SU-DHL-6 (cell line): ENCODE measurements at regions not wholly inside any gene's neighbourhood (a gene's known extent, or its start where the extent isn't known, plus 50 kb on each side); places are given as distances from the start of the nearest gene placed in this dataset.

Experiments used
- H2AFZ ChIP-seq: fragments of 200-600 bp; sonication (generic); 2 replicates; pipeline ENCODE4 v1.6.1; 2014; ENCODE audit warnings: low read depth, mild to moderate bottlenecking, moderate library complexity, mixed read lengths, antibody characterized with exemption, low read length; ENCODE audit not compliant: severe bottlenecking
- H3F3A ChIP-seq: fragments of 200-600 bp; shearing (Covaris generic); 2 replicates; pipeline ENCODE4 v1.6.0; 2016; ENCODE audit warnings: antibody characterized with exemption, mild to moderate bottlenecking; ENCODE audit not compliant: insufficient read depth
- H3K27ac ChIP-seq: fragments of 200-600 bp; sonication (generic); 2 replicates; pipeline ENCODE4 v1.5.1; 2016; ENCODE audit warnings: low read depth, mild to moderate bottlenecking, low read length, moderate library complexity, mixed read lengths
- H3K27me3 ChIP-seq: fragments of 200-600 bp; sonication (generic), shearing (Covaris generic); 2 replicates; pipeline ENCODE4 v1.6.0; 2014; ENCODE audit warnings: mild to moderate bottlenecking, low read length
- H3K36me3 ChIP-seq: fragments of 200-600 bp; sonication (generic); 2 replicates; pipeline ENCODE4 v1.6.1; 2014; ENCODE audit warnings: mild to moderate bottlenecking, low read length, mixed read lengths
- H3K4me2 ChIP-seq: fragments of 300-600, 200-600 bp; shearing (Covaris generic), sonication (generic); 2 replicates; pipeline ENCODE4 v1.6.0; 2014; ENCODE audit warnings: low read length, low read depth, mild to moderate bottlenecking; ENCODE audit not compliant: poor library complexity, severe bottlenecking
- H3K4me3 ChIP-seq: fragments of 200-600 bp; sonication (generic); 2 replicates; pipeline ENCODE4 v1.5.1; 2014; ENCODE audit warnings: antibody characterized with exemption, low read length, mild to moderate bottlenecking, mixed read lengths; ENCODE audit not compliant: insufficient read depth, poor library complexity, severe bottlenecking
- H3K79me2 ChIP-seq: fragments of 200-600 bp; sonication (generic); 2 replicates; pipeline ENCODE4 v1.6.1; 2014; ENCODE audit warnings: mild to moderate bottlenecking, low read length, moderate library complexity; ENCODE audit not compliant: insufficient read depth
- H3K9ac ChIP-seq: fragments of 200-600 bp; sonication (generic); 2 replicates; pipeline ENCODE4 v1.7.0; 2014; ENCODE audit warnings: mild to moderate bottlenecking, low read length
- H3K9me2 ChIP-seq: fragments of 200-600 bp; sonication (generic); replicated peaks from 2 replicates; pipeline ENCODE4 v1.6.1; 2014; ENCODE audit warnings: low read length; ENCODE audit not compliant: insufficient read depth
- H3K9me3 ChIP-seq: fragments of 200-600 bp; sonication (generic); 2 replicates; pipeline ENCODE4 v1.6.1; 2014; ENCODE audit warnings: low read length, mixed read lengths; ENCODE audit not compliant: insufficient read depth
- H4K20me1 ChIP-seq: fragments of 200-600 bp; sonication (generic); 2 replicates; pipeline ENCODE4 v1.6.1; 2014; ENCODE audit warnings: low read depth, mild to moderate bottlenecking, antibody characterized with exemption, low read length, moderate library complexity, mixed read lengths
- EZH2phosphoT487 ChIP-seq: fragments of 200-600 bp; sonication (generic), shearing (Covaris generic); conservative IDR thresholded peaks from 2 replicates; pipeline ENCODE4 v1.6.1; 2018; ENCODE audit warnings: mild to moderate bottlenecking, antibody characterized with exemption, low read length, moderate library complexity, mixed read lengths
- TF ChIP-seq, protein P1 (sequence below): fragments of 200-600 bp; sonication (generic); IDR thresholded peaks from one replicate; pipeline ENCODE4 v1.5.1; 2017; ENCODE audit warnings: antibody characterized with exemption, mild to moderate bottlenecking, low read length, moderate library complexity; ENCODE audit not compliant: insufficient read depth, poor library complexity, severe bottlenecking

DNA sequence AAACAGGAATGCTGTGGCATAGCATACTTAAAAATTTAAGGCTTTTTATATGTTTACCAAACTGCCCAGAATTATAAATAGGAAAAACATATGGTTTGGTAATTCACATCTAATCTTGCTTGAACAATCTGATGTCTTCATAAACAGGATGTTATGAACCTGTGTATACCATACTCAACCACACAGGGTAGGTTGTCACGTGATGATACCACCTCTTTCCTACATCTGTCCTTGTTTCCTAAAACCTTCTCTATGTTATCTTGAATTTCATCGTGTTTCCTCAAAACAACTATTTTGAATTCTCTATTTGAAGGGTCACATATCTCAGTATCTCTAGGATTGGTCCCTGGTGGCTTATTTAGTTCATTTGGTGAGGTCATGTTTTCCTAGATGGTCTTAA lies 631.0 kb upstream of the PKN2 start:
- TF ChIP-seq, protein P1, sequence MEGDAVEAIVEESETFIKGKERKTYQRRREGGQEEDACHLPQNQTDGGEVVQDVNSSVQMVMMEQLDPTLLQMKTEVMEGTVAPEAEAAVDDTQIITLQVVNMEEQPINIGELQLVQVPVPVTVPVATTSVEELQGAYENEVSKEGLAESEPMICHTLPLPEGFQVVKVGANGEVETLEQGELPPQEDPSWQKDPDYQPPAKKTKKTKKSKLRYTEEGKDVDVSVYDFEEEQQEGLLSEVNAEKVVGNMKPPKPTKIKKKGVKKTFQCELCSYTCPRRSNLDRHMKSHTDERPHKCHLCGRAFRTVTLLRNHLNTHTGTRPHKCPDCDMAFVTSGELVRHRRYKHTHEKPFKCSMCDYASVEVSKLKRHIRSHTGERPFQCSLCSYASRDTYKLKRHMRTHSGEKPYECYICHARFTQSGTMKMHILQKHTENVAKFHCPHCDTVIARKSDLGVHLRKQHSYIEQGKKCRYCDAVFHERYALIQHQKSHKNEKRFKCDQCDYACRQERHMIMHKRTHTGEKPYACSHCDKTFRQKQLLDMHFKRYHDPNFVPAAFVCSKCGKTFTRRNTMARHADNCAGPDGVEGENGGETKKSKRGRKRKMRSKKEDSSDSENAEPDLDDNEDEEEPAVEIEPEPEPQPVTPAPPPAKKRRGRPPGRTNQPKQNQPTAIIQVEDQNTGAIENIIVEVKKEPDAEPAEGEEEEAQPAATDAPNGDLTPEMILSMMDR: no peak
- TF ChIP-seq EZH2phosphoT487: no peak
- H3K27ac ChIP-seq: no peak overlapping the region
- no peaks in the 10 kb centered on the region for H4K20me1 ChIP-seq

DNA sequence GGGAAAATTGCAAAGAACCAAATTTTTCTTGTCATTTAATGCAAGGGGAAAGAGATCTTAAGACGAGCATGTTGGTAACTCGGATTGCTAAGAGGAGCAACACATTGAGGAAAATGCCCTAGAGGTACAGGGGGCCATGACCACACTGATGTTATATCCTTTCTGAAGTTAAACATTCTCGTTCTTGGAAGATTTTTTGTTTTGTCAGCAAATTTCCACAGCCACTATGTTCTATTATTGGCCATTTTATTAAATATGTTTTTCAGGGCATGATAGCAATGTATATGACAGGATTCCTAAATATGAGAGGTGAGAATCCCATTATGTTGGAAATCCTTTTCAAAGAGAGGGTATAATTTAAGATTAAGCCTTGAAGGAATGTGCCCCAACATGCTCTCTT lies 627.2 kb upstream of the PKN2 start:
- no peak for TF ChIP-seq EZH2phosphoT487
- TF ChIP-seq, protein P1: no peak
- no peak overlapping the region for H3K4me3 ChIP-seq
- no peaks in the 10 kb centered on the region for H3K9me3 ChIP-seq

More for the DNA sequence above, 631.0 kb upstream of the PKN2 start:
- H3K9me2 ChIP-seq: no peaks in the 10 kb centered on the region
- H3K27me3 ChIP-seq: no peaks in the 10 kb centered on the region
- H2AFZ ChIP-seq: no peak overlapping the region
- no peak overlapping the region for H3K9ac ChIP-seq
- no peak overlapping the region for H3K4me3 ChIP-seq
- H3K79me2 ChIP-seq: no peaks in the 10 kb centered on the region
- no peaks in the 10 kb centered on the region for H3F3A ChIP-seq
- no peaks in the 10 kb centered on the region for H3K36me3 ChIP-seq
- no peak overlapping the region for H3K4me2 ChIP-seq
- no peaks in the 10 kb centered on the region for H3K9me3 ChIP-seq

DNA sequence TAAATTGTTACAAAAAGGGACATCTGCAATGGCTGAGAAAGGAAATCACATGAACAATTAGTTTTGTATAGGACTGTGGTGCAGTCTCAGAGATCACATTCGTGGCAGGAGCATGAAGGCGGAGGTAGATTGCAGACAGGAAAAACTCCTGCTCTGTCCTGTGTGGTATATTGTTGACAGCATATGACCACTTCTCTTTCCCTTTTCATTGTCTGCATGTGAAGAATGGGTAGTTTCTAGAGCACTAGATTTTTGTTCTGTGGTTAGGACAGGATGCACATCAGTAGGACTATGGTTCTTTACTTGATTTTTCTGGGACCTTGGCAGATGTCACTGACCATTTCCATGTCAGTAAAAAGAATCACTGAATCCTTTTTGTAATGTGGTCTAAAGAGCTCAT lies 625.9 kb upstream of the PKN2 start:
- no peak overlapping the region for H3K27ac ChIP-seq
- H4K20me1 ChIP-seq: no peaks in the 10 kb centered on the region
- no peaks in the 10 kb centered on the region for H3K36me3 ChIP-seq
- H3K9me2 ChIP-seq: no peaks in the 10 kb centered on the region
- no peaks in the 10 kb centered on the region for H3K9me3 ChIP-seq
- H3K27me3 ChIP-seq: no peaks in the 10 kb centered on the region
- no peaks in the 10 kb centered on the region for H3F3A ChIP-seq
- H3K4me2 ChIP-seq: no peak overlapping the region
- no peak overlapping the region for H3K9ac ChIP-seq
- no peak for TF ChIP-seq EZH2phosphoT487
- TF ChIP-seq, protein P1: no peak
- H2AFZ ChIP-seq: no peak overlapping the region
- no peaks in the 10 kb centered on the region for H3K79me2 ChIP-seq
- H3K4me3 ChIP-seq: no peak overlapping the region

More for the DNA sequence above, 627.2 kb upstream of the PKN2 start:
- no peak overlapping the region for H3K27ac ChIP-seq
- no peaks in the 10 kb centered on the region for H3K27me3 ChIP-seq
- H3K9me2 ChIP-seq: no peaks in the 10 kb centered on the region
- H2AFZ ChIP-seq: no peak overlapping the region
- no peak overlapping the region for H3K9ac ChIP-seq
- no peaks in the 10 kb centered on the region for H4K20me1 ChIP-seq
- H3K4me2 ChIP-seq: no peak overlapping the region
- no peaks in the 10 kb centered on the region for H3F3A ChIP-seq
- no peaks in the 10 kb centered on the region for H3K79me2 ChIP-seq
- H3K36me3 ChIP-seq: no peaks in the 10 kb centered on the region
